HCT116 (cell line): ENCODE measurements at regions not wholly inside any gene's neighbourhood (a gene's known extent, or its start where the extent isn't known, plus 50 kb on each side); places are given as distances from the start of the nearest gene placed in this dataset.

Experiments
- ATAC-seq: fragments of 200-7000 bp; cut with Tn5 transposase; 2 replicates; pipeline ENCODE4 v1.9.1; 2020; ENCODE audit warnings: mild to moderate bottlenecking, moderate library complexity
- BruUV-seq: library from RNA; stranded (reverse); fragments of 400-500 nt; replicated peaks from 2 replicates; lab custom pipeline; 2021; lab: Mats Ljungman, UMichigan
- CTCF ChIA-PET: fragments of 300-600 bp; sonication (Branson Sonifier 250); formaldehyde crosslinking; loops from one replicate; lab custom pipeline; 2021; ENCODE audit warnings: antibody characterized with exemption; lab: Charles Lee
- POLR2A ChIA-PET: fragments of 300-600, 350-600 bp; sonication (Branson Sonifier 250); formaldehyde crosslinking; loops from one replicate; lab custom pipeline; 2021; ENCODE audit warnings: antibody characterized with exemption; lab: Charles Lee
- RAD21 ChIA-PET, 2 experiments: fragments of 300-600 bp; sonication (Branson Sonifier 250); formaldehyde crosslinking; loops; one replicate each; lab custom pipeline; 2023; ENCODE audit warnings: low total read pairs in 2 of 2; ENCODE audit not compliant: uncharacterized antibody in 2 of 2, unreplicated experiment in 2 of 2, low non-redundant PET in 1 of 2; lab: Charles Lee
- DNase-seq: peaks from one replicate; pipeline ENCODE4 v3.0.0-alpha.2; 2010; ENCODE audit warnings: low read depth, low spot score
- H2AFZ ChIP-seq: fragments of 200-600 bp; shearing (Covaris generic), sonication (generic); 2 replicates; pipeline ENCODE4 v1.6.1; 2017; ENCODE audit warnings: low read depth, mixed run types, mixed read lengths, antibody characterized with exemption, low read length; ENCODE audit not compliant: poor library complexity, severe bottlenecking
- H3K27ac ChIP-seq: 2 replicates; pipeline ENCODE4 v1.5.1; 2012; ENCODE audit warnings: low read depth, low read length
- H3K27me3 ChIP-seq: fragments of 200-600 bp; sonication (generic); 2 replicates; pipeline ENCODE4 v1.6.1; 2016; ENCODE audit warnings: mixed run types, low read length, mixed read lengths; ENCODE audit not compliant: insufficient read depth
- H3K36me3 ChIP-seq, 2 experiments: fragments of 200-500 bp in 1 of 2; fragments of 200-600 bp in 1 of 2; sonication (Bioruptor generic) in 1 of 2; sonication (generic) in 1 of 2; 2 replicates each; pipeline versions ENCODE4 v1.5.1 to v1.6.1; 2014 to 2016; ENCODE audit warnings: low read length in 2 of 2, inconsistent platforms in 1 of 2, mixed read lengths in 1 of 2, mixed run types in 1 of 2; ENCODE audit not compliant: insufficient read depth in 2 of 2, control insufficient read depth in 1 of 2
- H3K4me1 ChIP-seq, 2 experiments: fragments of 200-600 bp in 1 of 2; sonication (generic) in 1 of 2; 2 replicates each; pipeline versions ENCODE4 v1.5.1 to v1.6.1; 2012 to 2017; ENCODE audit warnings: low read length in 2 of 2, inconsistent platforms in 1 of 2, mild to moderate bottlenecking in 1 of 2, mixed read lengths in 1 of 2, mixed run types in 1 of 2, moderate library complexity in 1 of 2; ENCODE audit not compliant: insufficient read depth in 2 of 2, control insufficient read depth in 1 of 2
- H3K4me2 ChIP-seq: fragments of 200-600 bp; sonication (generic); 2 replicates; pipeline ENCODE4 v1.6.1; 2017; ENCODE audit warnings: mixed run types, low read length, mixed read lengths
- H3K4me3 ChIP-seq, 2 experiments: fragments of 200-600 bp in 1 of 2; sonication (generic) in 1 of 2; replicated peaks in 1 of 2; 2 replicates each; pipeline ENCODE4 v1.5.1; 2011 to 2016; ENCODE audit warnings: low read length in 2 of 2, control low read depth in 1 of 2, low read depth in 1 of 2, mild to moderate bottlenecking in 1 of 2, mixed read lengths in 1 of 2, mixed run types in 1 of 2
- H3K79me2 ChIP-seq: fragments of 200-600 bp; sonication (generic); 2 replicates; pipeline ENCODE4 v1.6.1; 2017; ENCODE audit warnings: mild to moderate bottlenecking, mixed run types, low read length, moderate library complexity, mixed read lengths; ENCODE audit not compliant: insufficient read depth
- H3K9ac ChIP-seq: fragments of 200-600 bp; sonication (generic); 2 replicates; pipeline ENCODE4 v1.6.1; 2016; ENCODE audit warnings: low read length, mixed read lengths
- H3K9me2 ChIP-seq: fragments of 200-600 bp; sonication (generic), shearing (Covaris generic); 2 replicates; pipeline ENCODE4 v1.6.1; 2017; ENCODE audit warnings: mixed run types, mild to moderate bottlenecking, moderate library complexity; ENCODE audit not compliant: insufficient read depth
- H3K9me3 ChIP-seq, 2 experiments: fragments of 200-500 bp in 1 of 2; fragments of 200-600 bp in 1 of 2; sonication (Bioruptor generic) in 1 of 2; sonication (generic) in 1 of 2; 2 replicates each; pipeline ENCODE4 v1.6.1; 2014 to 2017; ENCODE audit warnings: low read length in 2 of 2, mixed read lengths in 2 of 2, inconsistent platforms in 1 of 2, low read depth in 1 of 2, mild to moderate bottlenecking in 1 of 2, mixed run types in 1 of 2, moderate library complexity in 1 of 2; ENCODE audit not compliant: control insufficient read depth in 1 of 2, insufficient read depth in 1 of 2
- H4K20me1 ChIP-seq: fragments of 200-600 bp; sonication (generic), shearing (Covaris generic); 2 replicates; pipeline ENCODE4 v1.6.1; 2017; ENCODE audit warnings: mixed run types, mild to moderate bottlenecking, moderate library complexity; ENCODE audit not compliant: insufficient read depth
- CEBPB ChIP-seq: IDR thresholded peaks from 2 replicates; pipeline ENCODE4 v1.6.1; 2012; ENCODE audit warnings: low read depth
- EGR1 ChIP-seq: IDR thresholded peaks from 2 replicates; pipeline ENCODE4 v1.6.1; 2012; ENCODE audit warnings: low read depth
- ELF1 ChIP-seq: IDR thresholded peaks from 2 replicates; pipeline ENCODE4 v1.6.1; 2012; ENCODE audit warnings: low read depth, borderline replicate concordance
- EZH2phosphoT487 ChIP-seq: fragments of 200-600 bp; IDR thresholded peaks from 2 replicates; pipeline ENCODE4 v1.6.1; 2018; ENCODE audit warnings: antibody characterized with exemption, borderline replicate concordance
- FOSL1 ChIP-seq: IDR thresholded peaks from 2 replicates; pipeline ENCODE4 v1.6.1; 2012; ENCODE audit warnings: low read depth
- POLR2A ChIP-seq: IDR thresholded peaks from 2 replicates; pipeline ENCODE4 v1.7.0; 2011; ENCODE audit warnings: borderline replicate concordance; ENCODE audit not compliant: insufficient read depth, insufficient read length; ENCODE audit errors: extremely low read depth
- RAD21 ChIP-seq: IDR thresholded peaks from 2 replicates; pipeline ENCODE4 v1.6.1; 2012; ENCODE audit warnings: low read depth, mild to moderate bottlenecking
- SIN3A ChIP-seq: IDR thresholded peaks from 2 replicates; pipeline ENCODE4 v1.6.1; 2012; ENCODE audit warnings: low read depth
- SP1 ChIP-seq: IDR thresholded peaks from 2 replicates; pipeline ENCODE4 v1.6.1; 2012; ENCODE audit warnings: low read depth
- TCF7L2 ChIP-seq: IDR thresholded peaks from 2 replicates; pipeline ENCODE4 v1.7.0; 2011; ENCODE audit warnings: borderline replicate concordance, inconsistent platforms; ENCODE audit not compliant: insufficient read depth, insufficient read length; ENCODE audit errors: extremely low read depth
- ZFX ChIP-seq: fragments of 450-650 bp; IDR thresholded peaks from 2 replicates; pipeline ENCODE4 v1.6.1; 2017
- intact Hi-C: fragments of 100-400 bp; cut with micrococcal nuclease; formaldehyde crosslinking; loops from 2 replicates; pipeline ENCODE4 v1.10.0; 2022
- TF ChIP-seq, protein P1 (sequence below): IDR thresholded peaks from 2 replicates; pipeline ENCODE4 v1.6.1; 2011; ENCODE audit warnings: mild to moderate bottlenecking, low read length, moderate library complexity; ENCODE audit not compliant: insufficient replicate concordance; ENCODE audit errors: extremely low read depth
- TF ChIP-seq, protein P2 (sequence below): IDR thresholded peaks from 2 replicates; pipeline ENCODE4 v1.6.1; 2012; ENCODE audit warnings: low read depth
- TF ChIP-seq, protein P3 (sequence below): IDR thresholded peaks from 2 replicates; pipeline ENCODE4 v1.6.1; 2012

DNA sequence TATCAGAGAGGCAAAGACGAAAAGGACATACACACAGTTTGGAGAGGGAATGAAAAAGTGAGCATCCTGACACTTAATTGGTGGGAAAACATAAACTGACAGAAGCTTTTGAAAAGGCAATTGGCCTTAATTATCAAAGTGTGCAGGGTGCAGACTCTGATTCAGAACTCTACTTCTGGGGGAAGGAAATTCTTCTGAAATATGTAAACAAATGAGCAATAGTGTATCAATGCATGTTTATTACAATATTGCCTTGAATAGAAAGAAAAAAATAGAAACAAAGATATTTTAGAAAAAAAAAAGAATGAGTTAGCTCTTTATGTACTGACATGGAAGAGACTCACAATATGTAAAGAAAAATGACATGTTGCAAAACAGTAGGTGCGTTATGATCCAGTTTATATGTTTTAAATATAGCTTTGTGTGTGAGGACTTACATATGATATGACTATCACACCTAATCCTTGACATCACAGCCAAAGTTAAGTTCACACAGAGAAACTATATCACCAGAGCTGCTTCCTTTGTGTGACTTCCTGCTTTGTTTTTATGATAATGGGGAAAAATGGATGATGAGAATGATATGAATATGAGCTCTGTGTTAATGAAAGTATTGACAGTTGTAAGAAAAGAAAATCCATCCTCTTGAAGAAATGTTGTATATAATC lies 182.4 kb downstream of the KCTD12 start:
- no peaks in the 10 kb centered on the region for H3K36me3 ChIP-seq
- no peaks in the 10 kb centered on the region for H4K20me1 ChIP-seq
- H3K9me2 ChIP-seq, result no peaks in the 10 kb centered on the region
- ChIA-PET RAD21 (no interaction called here), CTCF (no interaction called here), POLR2A (no interaction called here)
- no peak overlapping the region for H3K27ac ChIP-seq
- no peak overlapping the region for H3K4me2 ChIP-seq
- DNase-seq (no peak), ATAC-seq (no peak)
- H3K79me2 ChIP-seq, result no peaks in the 10 kb centered on the region
- TF ChIP-seq, protein P1, sequence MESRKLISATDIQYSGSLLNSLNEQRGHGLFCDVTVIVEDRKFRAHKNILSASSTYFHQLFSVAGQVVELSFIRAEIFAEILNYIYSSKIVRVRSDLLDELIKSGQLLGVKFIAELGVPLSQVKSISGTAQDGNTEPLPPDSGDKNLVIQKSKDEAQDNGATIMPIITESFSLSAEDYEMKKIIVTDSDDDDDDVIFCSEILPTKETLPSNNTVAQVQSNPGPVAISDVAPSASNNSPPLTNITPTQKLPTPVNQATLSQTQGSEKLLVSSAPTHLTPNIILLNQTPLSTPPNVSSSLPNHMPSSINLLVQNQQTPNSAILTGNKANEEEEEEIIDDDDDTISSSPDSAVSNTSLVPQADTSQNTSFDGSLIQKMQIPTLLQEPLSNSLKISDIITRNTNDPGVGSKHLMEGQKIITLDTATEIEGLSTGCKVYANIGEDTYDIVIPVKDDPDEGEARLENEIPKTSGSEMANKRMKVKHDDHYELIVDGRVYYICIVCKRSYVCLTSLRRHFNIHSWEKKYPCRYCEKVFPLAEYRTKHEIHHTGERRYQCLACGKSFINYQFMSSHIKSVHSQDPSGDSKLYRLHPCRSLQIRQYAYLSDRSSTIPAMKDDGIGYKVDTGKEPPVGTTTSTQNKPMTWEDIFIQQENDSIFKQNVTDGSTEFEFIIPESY, result no peak
- TF ChIP-seq, protein P2, sequence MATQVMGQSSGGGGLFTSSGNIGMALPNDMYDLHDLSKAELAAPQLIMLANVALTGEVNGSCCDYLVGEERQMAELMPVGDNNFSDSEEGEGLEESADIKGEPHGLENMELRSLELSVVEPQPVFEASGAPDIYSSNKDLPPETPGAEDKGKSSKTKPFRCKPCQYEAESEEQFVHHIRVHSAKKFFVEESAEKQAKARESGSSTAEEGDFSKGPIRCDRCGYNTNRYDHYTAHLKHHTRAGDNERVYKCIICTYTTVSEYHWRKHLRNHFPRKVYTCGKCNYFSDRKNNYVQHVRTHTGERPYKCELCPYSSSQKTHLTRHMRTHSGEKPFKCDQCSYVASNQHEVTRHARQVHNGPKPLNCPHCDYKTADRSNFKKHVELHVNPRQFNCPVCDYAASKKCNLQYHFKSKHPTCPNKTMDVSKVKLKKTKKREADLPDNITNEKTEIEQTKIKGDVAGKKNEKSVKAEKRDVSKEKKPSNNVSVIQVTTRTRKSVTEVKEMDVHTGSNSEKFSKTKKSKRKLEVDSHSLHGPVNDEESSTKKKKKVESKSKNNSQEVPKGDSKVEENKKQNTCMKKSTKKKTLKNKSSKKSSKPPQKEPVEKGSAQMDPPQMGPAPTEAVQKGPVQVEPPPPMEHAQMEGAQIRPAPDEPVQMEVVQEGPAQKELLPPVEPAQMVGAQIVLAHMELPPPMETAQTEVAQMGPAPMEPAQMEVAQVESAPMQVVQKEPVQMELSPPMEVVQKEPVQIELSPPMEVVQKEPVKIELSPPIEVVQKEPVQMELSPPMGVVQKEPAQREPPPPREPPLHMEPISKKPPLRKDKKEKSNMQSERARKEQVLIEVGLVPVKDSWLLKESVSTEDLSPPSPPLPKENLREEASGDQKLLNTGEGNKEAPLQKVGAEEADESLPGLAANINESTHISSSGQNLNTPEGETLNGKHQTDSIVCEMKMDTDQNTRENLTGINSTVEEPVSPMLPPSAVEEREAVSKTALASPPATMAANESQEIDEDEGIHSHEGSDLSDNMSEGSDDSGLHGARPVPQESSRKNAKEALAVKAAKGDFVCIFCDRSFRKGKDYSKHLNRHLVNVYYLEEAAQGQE, result no peak
- TF ChIP-seq POLR2A (no peak), FOSL1 (no peak), EGR1 (no peak), ZFX (no peak), EZH2phosphoT487 (no peak), SIN3A (no peak), CEBPB (no peak), TCF7L2 (no peak), ELF1 (no peak), RAD21 (no peak), SP1 (no peak)
- TF ChIP-seq, protein P3, sequence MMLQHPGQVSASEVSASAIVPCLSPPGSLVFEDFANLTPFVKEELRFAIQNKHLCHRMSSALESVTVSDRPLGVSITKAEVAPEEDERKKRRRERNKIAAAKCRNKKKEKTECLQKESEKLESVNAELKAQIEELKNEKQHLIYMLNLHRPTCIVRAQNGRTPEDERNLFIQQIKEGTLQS, result no peak
- no peak overlapping the region for H2AFZ ChIP-seq
- H3K4me3 ChIP-seq, result no peak overlapping the region
- H3K9me3 ChIP-seq, result no peaks in the 10 kb centered on the region
- no TSS peak for BruUV-seq
- intact Hi-C loops, result no loop called here
- no peaks in the 10 kb centered on the region for H3K4me1 ChIP-seq
- H3K9ac ChIP-seq, result no peak overlapping the region
- no peaks in the 10 kb centered on the region for H3K27me3 ChIP-seq
